Liver (tissue), 8 donors: ENCODE measurements at regions not wholly inside any gene's neighbourhood (a gene's known extent, or its start where the extent isn't known, plus 50 kb on each side); places are given as distances from the start of the nearest gene placed in this dataset.
A peak's percentile ranks its signal among the peaks of the same experiment; 100 is the strongest.

Source experiments
- DNase-seq: peaks from one replicate; pipeline ENCODE4 v3.0.0-alpha.2; 2017; ENCODE audit warnings: low spot score
- H3K27ac ChIP-seq, 2 donors: one replicate each; pipeline ENCODE4 v1.7.0; 2013; ENCODE audit warnings: inconsistent platforms in 2 of 2, low read length in 2 of 2, control low read depth in 1 of 2, low read depth in 1 of 2, mild to moderate bottlenecking in 1 of 2
- H3K27me3 ChIP-seq, 4 donors: one replicate each; pipeline versions ENCODE4 v1.6.1 to v1.7.0; 2013; ENCODE audit warnings: low read length in 3 of 4, inconsistent platforms in 1 of 4, mild to moderate bottlenecking in 1 of 4, moderate library complexity in 1 of 4; ENCODE audit not compliant: control insufficient read depth in 4 of 4, insufficient read depth in 4 of 4
- H3K36me3 ChIP-seq, 4 donors: one replicate each; pipeline versions ENCODE4 v1.6.1 to v1.7.0; 2013; ENCODE audit warnings: low read length in 3 of 4, mild to moderate bottlenecking in 3 of 4, low read depth in 1 of 4, moderate library complexity in 1 of 4; ENCODE audit not compliant: control insufficient read depth in 4 of 4, insufficient read depth in 3 of 4
- H3K4me1 ChIP-seq, 4 donors: one replicate each; pipeline versions ENCODE4 v1.6.1 to v1.7.0; 2013; ENCODE audit warnings: low read length in 3 of 4, mild to moderate bottlenecking in 3 of 4, moderate library complexity in 1 of 4; ENCODE audit not compliant: control insufficient read depth in 4 of 4, insufficient read depth in 4 of 4
- H3K4me3 ChIP-seq, 3 donors: one replicate each; pipeline versions ENCODE4 v1.6.1 to v1.7.0; 2013; ENCODE audit warnings: low read length in 3 of 3, control low read depth in 1 of 3, low read depth in 1 of 3, mild to moderate bottlenecking in 1 of 3
- H3K9ac ChIP-seq, 2 donors: one replicate each; pipeline ENCODE4 v1.7.0; 2013; ENCODE audit warnings: low read length in 2 of 2, mild to moderate bottlenecking in 2 of 2, moderate library complexity in 2 of 2, control low read depth in 1 of 2, low read depth in 1 of 2
- H3K9me3 ChIP-seq, 4 donors: one replicate each; pipeline versions ENCODE4 v1.6.1 to v1.7.0; 2013; ENCODE audit warnings: low read length in 3 of 4; ENCODE audit not compliant: control insufficient read depth in 4 of 4
- EGR1 ChIP-seq, 2 donors: IDR thresholded peaks; 2 replicates each; pipeline ENCODE4 v1.6.1; 2016 to 2018; ENCODE audit warnings: antibody characterized with exemption in 2 of 2, low read depth in 2 of 2
- FOXA1 ChIP-seq: IDR thresholded peaks from 2 replicates; pipeline ENCODE4 v1.6.1; 2016; ENCODE audit warnings: antibody characterized with exemption
- FOXA2 ChIP-seq: IDR thresholded peaks from 2 replicates; pipeline ENCODE4 v1.6.1; 2016; ENCODE audit warnings: antibody characterized with exemption
- HNF4A ChIP-seq, 2 donors: conservative IDR thresholded peaks; 2 replicates each; pipeline ENCODE4 v1.6.1; 2016; ENCODE audit warnings: antibody characterized with exemption in 2 of 2, mild to moderate bottlenecking in 2 of 2
- HNF4G ChIP-seq: IDR thresholded peaks from 2 replicates; pipeline ENCODE4 v1.6.1; 2016; ENCODE audit warnings: antibody characterized with exemption
- JUND ChIP-seq, 2 donors: IDR thresholded peaks; 2 replicates each; pipeline ENCODE4 v1.6.1; 2016; ENCODE audit warnings: antibody characterized with exemption in 2 of 2
- NR2F2 ChIP-seq: IDR thresholded peaks from 2 replicates; pipeline ENCODE4 v1.6.1; 2016; ENCODE audit warnings: antibody characterized with exemption
- RAD21 ChIP-seq, 2 donors: IDR thresholded peaks; 2 replicates each; pipeline ENCODE4 v1.6.1; 2016; ENCODE audit warnings: antibody characterized with exemption in 2 of 2, mild to moderate bottlenecking in 2 of 2
- RXRA ChIP-seq, 2 donors: IDR thresholded peaks; 2 replicates each; pipeline ENCODE4 v1.6.1; 2017 to 2018; ENCODE audit warnings: antibody characterized with exemption in 2 of 2, mild to moderate bottlenecking in 1 of 2
- SP1 ChIP-seq: IDR thresholded peaks from 2 replicates; pipeline ENCODE4 v1.6.1; 2018; ENCODE audit warnings: antibody characterized with exemption, mild to moderate bottlenecking
- TAF1 ChIP-seq: conservative IDR thresholded peaks from 2 replicates; pipeline ENCODE4 v1.6.1; 2016; ENCODE audit warnings: antibody characterized with exemption, mild to moderate bottlenecking
- YY1 ChIP-seq: IDR thresholded peaks from 2 replicates; pipeline ENCODE4 v1.6.1; 2016; ENCODE audit warnings: antibody characterized with exemption, mild to moderate bottlenecking
- WGBS: extraction: QIAGEN DNeasy Blood & Tissue Kit; methylation state at CpG from one replicate; pipeline ENCODE4 v1.1.7; 2013; 5-methylcytosine and 5-hydroxymethylcytosine counted together
- TF ChIP-seq, protein P1 (sequence below): IDR thresholded peaks from 2 replicates; pipeline ENCODE4 v1.6.1; 2016; ENCODE audit warnings: antibody characterized with exemption
- TF ChIP-seq, protein P2 (sequence below): IDR thresholded peaks from 2 replicates; pipeline ENCODE4 v1.6.1; 2016; ENCODE audit warnings: antibody characterized with exemption
- TF ChIP-seq, protein P3 (sequence below): IDR thresholded peaks from 2 replicates; pipeline ENCODE4 v1.6.1; 2016; ENCODE audit warnings: antibody characterized with exemption
- TF ChIP-seq, protein P4 (sequence below): IDR thresholded peaks from 2 replicates; pipeline ENCODE4 v1.6.1; 2016; ENCODE audit warnings: antibody characterized with exemption, mild to moderate bottlenecking
- TF ChIP-seq, protein P5 (sequence below): fragments of 150-350 bp; IDR thresholded peaks from 2 replicates; pipeline ENCODE4 v1.5.1; 2017; ENCODE audit warnings: improper control_type of control experiment, low read depth, low read length; ENCODE audit not compliant: missing input control
- donor health status: healthy.
- donor health status: healthy.
- donor health status: healthy.
- donor health status: healthy.
- donor health status: healthy.

DNA sequence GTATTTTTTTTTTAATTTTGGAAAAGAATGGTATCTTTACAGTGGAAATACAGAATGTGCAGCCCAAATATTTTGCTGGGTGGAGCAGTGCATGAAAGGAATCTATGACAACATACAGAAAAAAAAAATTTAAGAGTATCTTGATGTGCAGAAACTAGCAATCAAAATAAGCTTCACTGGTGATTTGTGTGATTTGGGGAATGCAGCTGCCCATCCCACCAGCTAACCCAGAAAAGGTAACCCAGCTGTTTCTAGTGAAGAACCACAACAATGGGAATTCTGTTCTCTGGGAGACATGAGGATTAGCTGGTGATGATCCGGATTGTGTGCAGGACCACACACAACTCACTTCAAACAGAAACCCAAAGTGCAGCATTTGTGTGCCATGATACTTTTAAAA lies 375.5 kb downstream of the SEMA3D start:
- no peak overlapping the region for H3K9ac ChIP-seq
- no peak for DNase-seq
- H3K36me3 ChIP-seq, result no peaks in the 10 kb centered on the region
- no peak for TF ChIP-seq NR2F2
- TF ChIP-seq FOXA1, result no peak
- TF ChIP-seq EGR1 (IDR thresholded peaks at IDR 0.05; ENCODE audit: low read depth in 2 of 2), result no peak
- no peaks in the 10 kb centered on the region for H3K9me3 ChIP-seq
- no peak overlapping the region for H3K27ac ChIP-seq
- H3K4me3 ChIP-seq, result no peak overlapping the region
- peaks cover 0 to 2% (median 0%) of the 10 kb centered on the region in 4 donors for H3K27me3 ChIP-seq
- 45% methylated on average over 1 of the region's 1 CpG for WGBS
- no peaks in the 10 kb centered on the region for H3K4me1 ChIP-seq

DNA sequence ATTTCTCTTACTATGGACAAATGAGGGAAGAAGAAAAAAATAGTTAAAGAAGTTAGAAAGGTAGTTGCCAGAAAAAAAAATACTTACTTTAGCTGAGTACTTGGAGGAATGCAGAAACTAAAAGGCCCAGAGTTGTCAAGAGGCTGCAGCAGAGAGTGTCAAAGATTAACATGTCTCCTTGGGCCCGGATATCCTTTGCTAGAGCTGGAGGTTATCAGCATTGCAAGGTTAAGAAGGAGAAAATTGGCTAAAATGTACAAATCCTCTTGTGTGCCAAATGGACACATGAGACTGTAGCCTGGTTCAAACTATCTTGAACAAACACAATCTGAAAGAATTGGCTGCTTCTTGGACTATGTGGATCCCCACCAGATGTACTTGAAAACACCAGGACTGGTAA lies 377.0 kb downstream of the SEMA3D start:
- H3K9me3 ChIP-seq, result no peaks in the 10 kb centered on the region
- H3K9ac ChIP-seq, result no peak overlapping the region
- no peak for DNase-seq
- 34% methylated on average over 1 of the region's 1 CpG for WGBS
- no peaks in the 10 kb centered on the region for H3K4me1 ChIP-seq
- no peak for TF ChIP-seq YY1
- TF ChIP-seq NR2F2, result peak; percentile 79
- no peaks in the 10 kb centered on the region for H3K36me3 ChIP-seq
- H3K27ac ChIP-seq, result no peak overlapping the region
- peaks cover 0 to 2% (median 0%) of the 10 kb centered on the region in 4 donors for H3K27me3 ChIP-seq
- H3K4me3 ChIP-seq, result no peak overlapping the region

DNA sequence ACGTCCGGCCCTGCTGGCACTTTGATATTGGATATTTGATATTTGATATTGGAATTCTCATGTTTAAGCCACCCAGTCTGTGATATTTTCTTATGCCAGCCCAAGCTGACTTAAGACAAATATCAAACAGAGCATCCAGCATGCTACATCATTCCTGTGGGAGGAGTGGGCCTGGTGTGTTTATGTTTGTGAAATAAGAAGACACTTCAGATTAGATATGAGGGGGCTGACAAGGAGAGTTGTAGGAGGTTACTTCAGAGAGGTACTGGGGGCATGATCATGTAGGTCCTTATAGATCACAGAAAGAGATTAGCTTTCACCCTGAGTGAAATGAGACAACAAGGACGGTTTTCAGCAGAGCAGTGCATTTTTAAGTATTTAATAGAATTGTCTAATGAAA lies 382.9 kb downstream of the SEMA3D start:
- no peaks in the 10 kb centered on the region for H3K36me3 ChIP-seq
- no peaks in the 10 kb centered on the region for H3K27me3 ChIP-seq
- TF ChIP-seq JUND (IDR thresholded peaks at IDR 0.05) (no peak), NR2F2 (no peak), EGR1 (IDR thresholded peaks at IDR 0.05; ENCODE audit: low read depth in 2 of 2) (no peak), YY1 (no peak), SP1 (no peak), FOXA2 (no peak), RXRA (IDR thresholded peaks at IDR 0.05) (no peak), HNF4G (no peak), TAF1 (no peak), FOXA1 (no peak), RAD21 (IDR thresholded peaks at IDR 0.05) (no peak), HNF4A (conservative IDR thresholded peaks at IDR 0.05) (no peak)
- TF ChIP-seq, protein P1, sequence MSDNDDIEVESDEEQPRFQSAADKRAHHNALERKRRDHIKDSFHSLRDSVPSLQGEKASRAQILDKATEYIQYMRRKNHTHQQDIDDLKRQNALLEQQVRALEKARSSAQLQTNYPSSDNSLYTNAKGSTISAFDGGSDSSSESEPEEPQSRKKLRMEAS, result no peak
- TF ChIP-seq, protein P2, sequence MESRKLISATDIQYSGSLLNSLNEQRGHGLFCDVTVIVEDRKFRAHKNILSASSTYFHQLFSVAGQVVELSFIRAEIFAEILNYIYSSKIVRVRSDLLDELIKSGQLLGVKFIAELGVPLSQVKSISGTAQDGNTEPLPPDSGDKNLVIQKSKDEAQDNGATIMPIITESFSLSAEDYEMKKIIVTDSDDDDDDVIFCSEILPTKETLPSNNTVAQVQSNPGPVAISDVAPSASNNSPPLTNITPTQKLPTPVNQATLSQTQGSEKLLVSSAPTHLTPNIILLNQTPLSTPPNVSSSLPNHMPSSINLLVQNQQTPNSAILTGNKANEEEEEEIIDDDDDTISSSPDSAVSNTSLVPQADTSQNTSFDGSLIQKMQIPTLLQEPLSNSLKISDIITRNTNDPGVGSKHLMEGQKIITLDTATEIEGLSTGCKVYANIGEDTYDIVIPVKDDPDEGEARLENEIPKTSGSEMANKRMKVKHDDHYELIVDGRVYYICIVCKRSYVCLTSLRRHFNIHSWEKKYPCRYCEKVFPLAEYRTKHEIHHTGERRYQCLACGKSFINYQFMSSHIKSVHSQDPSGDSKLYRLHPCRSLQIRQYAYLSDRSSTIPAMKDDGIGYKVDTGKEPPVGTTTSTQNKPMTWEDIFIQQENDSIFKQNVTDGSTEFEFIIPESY, result no peak
- TF ChIP-seq, protein P3, sequence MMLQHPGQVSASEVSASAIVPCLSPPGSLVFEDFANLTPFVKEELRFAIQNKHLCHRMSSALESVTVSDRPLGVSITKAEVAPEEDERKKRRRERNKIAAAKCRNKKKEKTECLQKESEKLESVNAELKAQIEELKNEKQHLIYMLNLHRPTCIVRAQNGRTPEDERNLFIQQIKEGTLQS, result no peak
- TF ChIP-seq, protein P4, sequence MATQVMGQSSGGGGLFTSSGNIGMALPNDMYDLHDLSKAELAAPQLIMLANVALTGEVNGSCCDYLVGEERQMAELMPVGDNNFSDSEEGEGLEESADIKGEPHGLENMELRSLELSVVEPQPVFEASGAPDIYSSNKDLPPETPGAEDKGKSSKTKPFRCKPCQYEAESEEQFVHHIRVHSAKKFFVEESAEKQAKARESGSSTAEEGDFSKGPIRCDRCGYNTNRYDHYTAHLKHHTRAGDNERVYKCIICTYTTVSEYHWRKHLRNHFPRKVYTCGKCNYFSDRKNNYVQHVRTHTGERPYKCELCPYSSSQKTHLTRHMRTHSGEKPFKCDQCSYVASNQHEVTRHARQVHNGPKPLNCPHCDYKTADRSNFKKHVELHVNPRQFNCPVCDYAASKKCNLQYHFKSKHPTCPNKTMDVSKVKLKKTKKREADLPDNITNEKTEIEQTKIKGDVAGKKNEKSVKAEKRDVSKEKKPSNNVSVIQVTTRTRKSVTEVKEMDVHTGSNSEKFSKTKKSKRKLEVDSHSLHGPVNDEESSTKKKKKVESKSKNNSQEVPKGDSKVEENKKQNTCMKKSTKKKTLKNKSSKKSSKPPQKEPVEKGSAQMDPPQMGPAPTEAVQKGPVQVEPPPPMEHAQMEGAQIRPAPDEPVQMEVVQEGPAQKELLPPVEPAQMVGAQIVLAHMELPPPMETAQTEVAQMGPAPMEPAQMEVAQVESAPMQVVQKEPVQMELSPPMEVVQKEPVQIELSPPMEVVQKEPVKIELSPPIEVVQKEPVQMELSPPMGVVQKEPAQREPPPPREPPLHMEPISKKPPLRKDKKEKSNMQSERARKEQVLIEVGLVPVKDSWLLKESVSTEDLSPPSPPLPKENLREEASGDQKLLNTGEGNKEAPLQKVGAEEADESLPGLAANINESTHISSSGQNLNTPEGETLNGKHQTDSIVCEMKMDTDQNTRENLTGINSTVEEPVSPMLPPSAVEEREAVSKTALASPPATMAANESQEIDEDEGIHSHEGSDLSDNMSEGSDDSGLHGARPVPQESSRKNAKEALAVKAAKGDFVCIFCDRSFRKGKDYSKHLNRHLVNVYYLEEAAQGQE, result no peak
- TF ChIP-seq, protein P5, sequence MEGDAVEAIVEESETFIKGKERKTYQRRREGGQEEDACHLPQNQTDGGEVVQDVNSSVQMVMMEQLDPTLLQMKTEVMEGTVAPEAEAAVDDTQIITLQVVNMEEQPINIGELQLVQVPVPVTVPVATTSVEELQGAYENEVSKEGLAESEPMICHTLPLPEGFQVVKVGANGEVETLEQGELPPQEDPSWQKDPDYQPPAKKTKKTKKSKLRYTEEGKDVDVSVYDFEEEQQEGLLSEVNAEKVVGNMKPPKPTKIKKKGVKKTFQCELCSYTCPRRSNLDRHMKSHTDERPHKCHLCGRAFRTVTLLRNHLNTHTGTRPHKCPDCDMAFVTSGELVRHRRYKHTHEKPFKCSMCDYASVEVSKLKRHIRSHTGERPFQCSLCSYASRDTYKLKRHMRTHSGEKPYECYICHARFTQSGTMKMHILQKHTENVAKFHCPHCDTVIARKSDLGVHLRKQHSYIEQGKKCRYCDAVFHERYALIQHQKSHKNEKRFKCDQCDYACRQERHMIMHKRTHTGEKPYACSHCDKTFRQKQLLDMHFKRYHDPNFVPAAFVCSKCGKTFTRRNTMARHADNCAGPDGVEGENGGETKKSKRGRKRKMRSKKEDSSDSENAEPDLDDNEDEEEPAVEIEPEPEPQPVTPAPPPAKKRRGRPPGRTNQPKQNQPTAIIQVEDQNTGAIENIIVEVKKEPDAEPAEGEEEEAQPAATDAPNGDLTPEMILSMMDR, result no peak
- no peak overlapping the region for H3K9ac ChIP-seq
- H3K4me1 ChIP-seq, result no peaks in the 10 kb centered on the region
- WGBS, result 62% methylated on average over 3 of the region's 3 CpGs
- H3K27ac ChIP-seq, result no peak overlapping the region
- H3K4me3 ChIP-seq, result no peak overlapping the region
- no peak for DNase-seq
- H3K9me3 ChIP-seq, result no peaks in the 10 kb centered on the region
